Central memory CD8-positive, alpha-beta T cell (primary cell): ENCODE measurements at regions not wholly inside any gene's neighbourhood (a gene's known extent, or its start where the extent isn't known, plus 50 kb on each side); places are given as distances from the start of the nearest gene placed in this dataset.

Experiments
- ATAC-seq: fragments of 150-1000 bp; cut with Tn5 transposase; replicated peaks from 2 replicates; pipeline ENCODE4 v1.10.0; 2022; ENCODE audit warnings: mild to moderate bottlenecking, moderate FRiP score, moderate number of reproducible peaks; ENCODE audit not compliant: poor library complexity, severe bottlenecking; ENCODE audit errors: extremely low read depth
- DNase-seq, 2 donors: peaks; one replicate each; pipeline ENCODE4 v3.0.0; 2021; ENCODE audit warnings: low spot score in 2 of 2
- H3K27ac Mint-ChIP-seq: one replicate; pipeline ENCODE4 v1.8.0; 2022; ENCODE audit warnings: low read depth, mild to moderate bottlenecking, moderate library complexity, mixed read lengths
- H3K27me3 Mint-ChIP-seq: one replicate; pipeline ENCODE4 v1.8.0; 2022; ENCODE audit warnings: mixed read lengths
- H3K36me3 Mint-ChIP-seq: one replicate; pipeline ENCODE4 v1.8.0; 2022; ENCODE audit warnings: mild to moderate bottlenecking, moderate library complexity, mixed read lengths; ENCODE audit not compliant: insufficient read depth
- H3K4me1 Mint-ChIP-seq: one replicate; pipeline ENCODE4 v1.8.0; 2022; ENCODE audit warnings: mixed read lengths
- H3K4me3 Mint-ChIP-seq: one replicate; pipeline ENCODE4 v1.8.0; 2022; ENCODE audit warnings: mild to moderate bottlenecking, moderate library complexity, mixed read lengths
- H3K9me3 Mint-ChIP-seq: one replicate; pipeline ENCODE4 v1.8.0; 2022; ENCODE audit warnings: mixed read lengths

DNA sequence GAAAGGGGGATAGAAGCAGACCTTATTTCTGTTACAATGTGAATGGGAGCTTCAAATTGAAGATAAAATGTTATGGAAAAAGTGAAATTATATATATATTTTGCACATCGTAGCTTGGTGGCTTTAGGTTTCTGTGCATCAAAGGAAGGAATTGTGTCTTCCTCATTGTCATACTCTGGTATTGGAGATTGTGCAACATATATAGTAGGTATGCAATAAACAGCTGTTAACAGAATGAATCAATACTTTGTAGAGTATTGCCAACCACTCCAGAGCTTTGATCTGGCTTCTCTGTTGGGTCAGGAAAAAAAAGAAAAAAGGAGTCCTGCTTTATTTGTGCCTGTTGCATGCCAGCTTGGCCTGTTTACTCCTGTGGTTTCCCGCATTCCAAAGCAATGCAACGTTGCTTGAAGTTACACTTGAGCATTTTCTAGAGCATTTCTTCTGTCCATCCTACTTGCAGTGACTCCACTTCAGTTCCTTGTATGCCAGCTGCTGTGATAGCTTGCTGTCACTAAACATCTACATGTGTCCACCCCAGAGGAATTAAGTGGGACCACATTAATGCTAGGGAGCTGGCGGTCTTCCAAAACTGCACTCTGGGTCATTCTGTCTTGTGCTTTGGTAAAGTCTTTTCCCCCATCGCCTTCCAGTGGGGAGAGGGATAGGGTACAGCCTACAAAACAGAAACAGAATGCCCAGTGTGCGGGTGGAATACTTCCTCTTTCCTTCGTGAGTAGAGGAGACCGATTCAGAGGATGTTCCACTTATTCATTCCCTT lies 62.0 kb upstream of the MEF2C start:
- H3K4me3 Mint-ChIP-seq: no peak overlapping the region
- H3K27me3 Mint-ChIP-seq: no peaks in the 10 kb centered on the region
- H3K9me3 Mint-ChIP-seq: peaks cover 10% of the 10 kb centered on the region
- no peak for ATAC-seq
- H3K36me3 Mint-ChIP-seq: no peaks in the 10 kb centered on the region
- DNase-seq: no peak
- H3K4me1 Mint-ChIP-seq: no peaks in the 10 kb centered on the region
- no peak overlapping the region for H3K27ac Mint-ChIP-seq

DNA sequence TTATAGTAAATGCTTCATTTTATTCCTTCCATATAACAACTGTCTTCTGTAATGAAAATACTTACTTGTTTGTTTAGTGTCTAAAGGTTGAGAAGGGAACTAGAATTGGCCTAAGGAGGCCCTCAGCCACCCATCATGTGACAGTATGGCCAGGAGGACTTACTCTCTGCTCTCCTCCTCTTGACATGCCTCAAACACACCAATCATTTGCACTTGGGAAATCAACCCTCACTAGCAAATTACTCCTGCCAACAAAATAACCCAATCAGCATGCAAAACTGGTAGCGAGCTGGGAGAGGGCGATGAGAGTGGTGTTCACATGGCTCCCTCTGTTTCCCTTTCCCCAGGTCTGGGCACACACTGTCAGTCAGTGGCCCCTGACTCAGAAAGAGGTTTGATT lies 58.6 kb upstream of the MEF2C start:
- DNase-seq (no peak), ATAC-seq (no peak)
- Mint-ChIP-seq H3K9me3 (peaks cover 10% of the 10 kb centered on the region), H3K36me3 (no peaks in the 10 kb centered on the region), H3K27ac (no peak overlapping the region), H3K4me1 (no peaks in the 10 kb centered on the region), H3K27me3 (no peaks in the 10 kb centered on the region), H3K4me3 (no peak overlapping the region)

DNA sequence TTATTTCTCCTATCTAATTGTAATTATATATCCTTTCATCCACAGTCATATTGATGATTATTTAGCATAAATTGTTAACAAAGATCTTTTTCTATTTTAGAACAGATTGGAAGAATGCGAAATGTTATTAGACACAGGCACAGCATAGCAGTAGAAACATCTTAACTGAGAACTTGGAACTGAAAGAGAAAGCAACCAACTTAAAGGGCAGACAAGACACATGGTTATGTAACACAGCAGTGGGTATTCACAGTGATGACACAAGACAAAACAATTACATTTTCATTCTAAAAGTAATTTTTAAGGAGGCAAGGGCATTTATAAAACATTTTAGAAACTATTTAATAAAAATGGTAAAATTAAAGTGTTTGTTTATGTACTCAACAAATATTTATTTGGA lies 57.7 kb upstream of the MEF2C start:
- Mint-ChIP-seq H3K9me3 (peaks cover 10% of the 10 kb centered on the region), H3K4me1 (no peaks in the 10 kb centered on the region), H3K4me3 (no peak overlapping the region), H3K27me3 (no peaks in the 10 kb centered on the region), H3K27ac (no peak overlapping the region), H3K36me3 (no peaks in the 10 kb centered on the region)
- DNase-seq (no peak), ATAC-seq (no peak)

DNA sequence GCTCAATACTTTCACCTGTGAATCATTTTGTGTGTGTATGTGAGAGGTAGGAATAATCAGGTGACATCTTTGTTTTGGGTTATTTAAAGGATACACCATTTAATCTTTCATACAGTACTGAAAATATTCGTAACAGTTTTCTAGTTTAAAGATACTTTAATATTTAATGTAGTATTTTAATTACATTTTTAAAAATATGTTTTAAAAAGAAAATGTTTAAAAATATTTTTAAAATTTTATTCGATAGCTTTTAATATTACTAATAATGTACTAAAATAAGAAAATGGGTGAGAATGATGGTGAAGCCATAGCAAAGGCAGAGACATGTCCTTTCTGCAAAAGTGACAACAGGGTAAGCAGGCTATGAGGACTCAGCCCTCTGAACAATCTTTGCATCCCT lies 56.3 kb upstream of the MEF2C start:
- Mint-ChIP-seq H3K27me3 (no peaks in the 10 kb centered on the region), H3K9me3 (peaks cover 4% of the 10 kb centered on the region), H3K36me3 (no peaks in the 10 kb centered on the region), H3K4me3 (no peak overlapping the region), H3K27ac (no peak overlapping the region), H3K4me1 (no peaks in the 10 kb centered on the region)
- no peak for ATAC-seq
- DNase-seq: no peak

DNA sequence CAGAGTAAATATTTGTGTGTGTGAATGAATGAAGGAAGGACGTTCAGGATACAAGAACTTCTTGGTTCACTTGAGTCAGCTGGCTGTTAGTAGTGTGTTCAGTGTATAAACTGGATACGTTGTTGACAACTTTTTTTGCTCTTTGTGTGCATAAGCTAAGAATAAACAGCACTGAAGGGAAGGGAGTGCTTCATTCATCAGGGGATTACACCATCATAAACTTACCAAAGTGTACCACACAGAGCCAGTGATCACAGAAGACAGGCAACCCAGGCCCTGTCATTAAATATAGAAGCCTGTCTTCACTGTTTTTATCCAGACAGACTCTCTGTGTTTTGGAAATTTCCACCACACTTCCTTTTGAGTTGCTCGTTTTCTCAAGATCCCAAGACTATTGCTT lies 55.5 kb upstream of the MEF2C start:
- no peaks in the 10 kb centered on the region for H3K9me3 Mint-ChIP-seq
- no peaks in the 10 kb centered on the region for H3K27me3 Mint-ChIP-seq
- no peaks in the 10 kb centered on the region for H3K4me1 Mint-ChIP-seq
- no peak for ATAC-seq
- H3K36me3 Mint-ChIP-seq: no peaks in the 10 kb centered on the region
- H3K4me3 Mint-ChIP-seq: no peak overlapping the region
- no peak overlapping the region for H3K27ac Mint-ChIP-seq
- no peak for DNase-seq

DNA sequence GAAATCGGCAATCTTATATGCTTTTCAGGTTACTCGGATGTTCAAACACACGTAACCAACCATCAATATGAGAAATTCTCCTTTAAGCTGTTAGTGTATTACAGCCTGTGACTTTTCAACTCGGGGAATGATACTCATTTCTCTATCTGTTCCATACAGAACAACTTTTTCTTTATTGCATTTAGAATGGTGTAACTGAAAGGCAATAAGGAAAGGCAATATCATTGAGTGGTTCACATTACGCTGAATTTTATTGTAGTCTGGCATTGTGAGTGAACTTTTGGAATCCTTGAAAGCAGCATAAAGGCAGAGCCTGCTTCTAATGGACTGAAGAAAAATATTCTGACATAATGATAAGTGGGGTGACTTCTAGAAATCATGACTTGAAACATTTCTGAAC lies 54.4 kb upstream of the MEF2C start:
- no peaks in the 10 kb centered on the region for H3K27me3 Mint-ChIP-seq
- H3K27ac Mint-ChIP-seq: no peak overlapping the region
- no peak overlapping the region for H3K4me3 Mint-ChIP-seq
- DNase-seq (no peak), ATAC-seq (no peak)
- H3K36me3 Mint-ChIP-seq: no peaks in the 10 kb centered on the region
- no peaks in the 10 kb centered on the region for H3K4me1 Mint-ChIP-seq
- no peaks in the 10 kb centered on the region for H3K9me3 Mint-ChIP-seq

DNA sequence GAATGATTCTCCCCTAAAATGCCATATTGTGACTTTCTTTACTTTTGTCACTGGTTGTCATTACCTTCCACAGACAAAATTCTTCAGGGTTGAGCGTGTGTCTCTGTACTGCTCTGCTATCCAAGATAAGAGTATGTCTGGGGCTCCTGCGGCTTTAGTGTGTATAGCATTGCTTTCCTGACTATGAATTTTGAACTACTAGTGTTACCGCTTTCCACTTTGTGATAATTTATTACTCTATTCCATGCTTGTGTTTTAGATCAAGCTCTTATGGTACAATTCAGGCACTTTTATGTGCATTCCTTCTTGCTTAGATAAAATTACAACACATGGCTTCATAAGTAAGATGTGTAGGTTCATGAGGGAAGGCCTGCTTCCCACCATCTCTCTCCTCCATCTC lies 51.5 kb upstream of the MEF2C start:
- Mint-ChIP-seq H3K27me3 (no peaks in the 10 kb centered on the region), H3K4me3 (no peak overlapping the region), H3K36me3 (no peaks in the 10 kb centered on the region), H3K9me3 (no peaks in the 10 kb centered on the region), H3K27ac (no peak overlapping the region), H3K4me1 (no peaks in the 10 kb centered on the region)
- ATAC-seq (no peak), DNase-seq (no peak)
